HEK293 (cell line): ENCODE measurements at regions not wholly inside any gene's neighbourhood (a gene's known extent, or its start where the extent isn't known, plus 50 kb on each side); places are given as distances from the start of the nearest gene placed in this dataset.

Source experiments
- CTCF ChIA-PET: fragments of 350-600 bp; formaldehyde crosslinking; extraction: SDS; loops from one replicate; lab custom pipeline; 2021; ENCODE audit warnings: antibody characterized with exemption; lab: Yijun Ruan, JAX
- POLR2A ChIA-PET: fragments of 300-600 bp; formaldehyde crosslinking; extraction: SDS; loops from one replicate; lab custom pipeline; 2020; ENCODE audit warnings: antibody characterized with exemption, inconsistent platforms; lab: Yijun Ruan, JAX
- H3K27ac ChIP-seq: fragments of 200-500 bp; sonication (Bioruptor generic); 2 replicates; pipeline ENCODE4 v1.5.1; 2014; ENCODE audit warnings: low read depth, low read length, control low read depth, inconsistent platforms; ENCODE audit errors: extremely low read depth
- H3K36me3 ChIP-seq, 2 experiments: fragments of 200-500 bp in 1 of 2; sonication (Bioruptor generic) in 1 of 2; 1 replicate in 1 of 2; 2 replicates in 1 of 2; pipeline ENCODE4 v1.5.1; 2014 to 2017; ENCODE audit warnings: inconsistent platforms in 2 of 2, low read length in 2 of 2; ENCODE audit not compliant: control insufficient read depth in 2 of 2, insufficient read depth in 1 of 2
- H3K4me1 ChIP-seq: fragments of 200-500 bp; sonication (Bioruptor generic); 2 replicates; pipeline ENCODE4 v1.5.1; 2014; ENCODE audit warnings: mild to moderate bottlenecking, low read length, inconsistent platforms; ENCODE audit not compliant: control insufficient read depth, insufficient read depth
- H3K4me3 ChIP-seq: 2 replicates; pipeline ENCODE4 v1.5.1; 2011; ENCODE audit warnings: low read depth, mild to moderate bottlenecking, control low read depth, low read length, moderate library complexity
- H3K9me3 ChIP-seq: fragments of 200-500 bp; sonication (Bioruptor generic); 2 replicates; pipeline ENCODE4 v1.5.1; 2014; ENCODE audit warnings: low read depth, low read length, inconsistent platforms; ENCODE audit not compliant: control insufficient read depth, insufficient read depth
- EGR2 ChIP-seq: fragments of 450-650 bp; formaldehyde crosslinking; IDR thresholded peaks from 2 replicates; pipeline ENCODE4 v1.5.1; 2016; ENCODE audit warnings: low read depth, missing biosample characterization, missing genetic modification characterization
- GLI4 ChIP-seq: fragments of 450-650 bp; formaldehyde crosslinking; IDR thresholded peaks from 2 replicates; pipeline ENCODE4 v1.5.1; 2016; ENCODE audit warnings: missing biosample characterization, missing genetic modification characterization
- HOXA7 ChIP-seq: sonication (generic); formaldehyde crosslinking; IDR thresholded peaks from 2 replicates; pipeline ENCODE4 v1.8.1; 2022; ENCODE audit warnings: missing genetic modification reagents, borderline replicate concordance
- HOXD13 ChIP-seq: sonication (generic); formaldehyde crosslinking; IDR thresholded peaks from 2 replicates; pipeline ENCODE4 v1.8.0; 2022; ENCODE audit warnings: missing genetic modification reagents, borderline replicate concordance
- KLF17 ChIP-seq: fragments of 450-650 bp; formaldehyde crosslinking; IDR thresholded peaks from 2 replicates; pipeline ENCODE4 v1.5.1; 2016; ENCODE audit warnings: missing biosample characterization, missing genetic modification characterization
- OSR2 ChIP-seq: fragments of 450-650 bp; formaldehyde crosslinking; IDR thresholded peaks from 2 replicates; pipeline ENCODE4 v1.5.1; 2016; ENCODE audit warnings: missing biosample characterization, missing genetic modification characterization
- SP2 ChIP-seq: fragments of 450-650 bp; formaldehyde crosslinking; IDR thresholded peaks from 2 replicates; pipeline ENCODE4 v1.5.1; 2016; ENCODE audit warnings: missing biosample characterization, missing genetic modification characterization
- SP3 ChIP-seq: fragments of 450-650 bp; formaldehyde crosslinking; IDR thresholded peaks from 2 replicates; pipeline ENCODE4 v1.5.1; 2016; ENCODE audit warnings: missing biosample characterization, missing genetic modification characterization
- ZBTB17 ChIP-seq: fragments of 450-650 bp; formaldehyde crosslinking; IDR thresholded peaks from 2 replicates; pipeline ENCODE4 v1.5.1; 2016; ENCODE audit warnings: missing biosample characterization, missing genetic modification characterization
- ZBTB26 ChIP-seq: fragments of 450-650 bp; formaldehyde crosslinking; optimal IDR thresholded peaks from 2 replicates; pipeline ENCODE3; 2016; ENCODE audit warnings: missing biosample characterization, mild to moderate bottlenecking, missing genetic modification characterization
- ZBTB6 ChIP-seq: fragments of 450-650 bp; formaldehyde crosslinking; IDR thresholded peaks from 2 replicates; pipeline ENCODE4 v1.5.1; 2017; ENCODE audit warnings: missing biosample characterization, missing genetic modification characterization
- ZBTB8A ChIP-seq: fragments of 450-650 bp; formaldehyde crosslinking; IDR thresholded peaks from 2 replicates; pipeline ENCODE4 v1.5.1; 2016; ENCODE audit warnings: missing biosample characterization, missing genetic modification characterization
- ZNF121 ChIP-seq: fragments of 450-650 bp; formaldehyde crosslinking; IDR thresholded peaks from 2 replicates; pipeline ENCODE4 v1.5.1; 2016; ENCODE audit warnings: missing biosample characterization, missing genetic modification characterization
- ZNF184 ChIP-seq: fragments of 450-650 bp; IDR thresholded peaks from 2 replicates; pipeline ENCODE4 v1.5.1; 2018; ENCODE audit warnings: missing biosample characterization, mild to moderate bottlenecking, missing genetic modification characterization
- ZNF2 ChIP-seq: fragments of 450-650 bp; formaldehyde crosslinking; IDR thresholded peaks from 2 replicates; pipeline ENCODE4 v1.5.1; 2016; ENCODE audit warnings: missing biosample characterization, missing genetic modification characterization
- ZNF248 ChIP-seq: fragments of 450-650 bp; formaldehyde crosslinking; IDR thresholded peaks from 2 replicates; pipeline ENCODE4 v1.5.1; 2017; ENCODE audit warnings: missing biosample characterization, missing genetic modification characterization
- ZNF37A ChIP-seq: fragments of 450-650 bp; IDR thresholded peaks from 2 replicates; pipeline ENCODE4 v1.5.1; 2018; ENCODE audit warnings: missing biosample characterization, missing genetic modification characterization
- ZNF394 ChIP-seq: fragments of 450-650 bp; formaldehyde crosslinking; IDR thresholded peaks from 2 replicates; pipeline ENCODE4 v1.5.1; 2016; ENCODE audit warnings: missing biosample characterization, missing genetic modification characterization, mild to moderate bottlenecking, moderate library complexity, borderline replicate concordance
- ZNF423 ChIP-seq: fragments of 450-650 bp; formaldehyde crosslinking; IDR thresholded peaks from 2 replicates; pipeline ENCODE4 v1.5.1; 2016; ENCODE audit warnings: missing biosample characterization, missing genetic modification characterization
- ZNF488 ChIP-seq: fragments of 450-650 bp; formaldehyde crosslinking; IDR thresholded peaks from 2 replicates; pipeline ENCODE4 v1.5.1; 2016; ENCODE audit warnings: missing biosample characterization, missing genetic modification characterization
- ZNF571 ChIP-seq: fragments of 450-650 bp; formaldehyde crosslinking; IDR thresholded peaks from 2 replicates; pipeline ENCODE4 v1.5.0; 2017; ENCODE audit warnings: missing biosample characterization, missing genetic modification characterization
- ZNF596 ChIP-seq: fragments of 450-650 bp; IDR thresholded peaks from 2 replicates; pipeline ENCODE4 v1.5.0; 2018; ENCODE audit warnings: missing biosample characterization, mild to moderate bottlenecking, missing genetic modification characterization, moderate library complexity
- ZNF600 ChIP-seq: fragments of 450-650 bp; formaldehyde crosslinking; IDR thresholded peaks from 2 replicates; pipeline ENCODE4 v1.5.1; 2016; ENCODE audit warnings: missing biosample characterization, missing genetic modification characterization
- ZNF610 ChIP-seq: fragments of 450-650 bp; formaldehyde crosslinking; IDR thresholded peaks from 2 replicates; pipeline ENCODE4 v1.5.1; 2016; ENCODE audit warnings: missing biosample characterization, missing genetic modification characterization, borderline replicate concordance
- ZNF645 ChIP-seq: fragments of 450-650 bp; formaldehyde crosslinking; IDR thresholded peaks from 2 replicates; pipeline ENCODE4; 2016; ENCODE audit warnings: missing biosample characterization, missing genetic modification characterization
- ZNF677 ChIP-seq: fragments of 450-650 bp; IDR thresholded peaks from 2 replicates; pipeline ENCODE4 v1.5.0; 2018; ENCODE audit warnings: missing biosample characterization, mild to moderate bottlenecking, missing genetic modification characterization, moderate library complexity
- ZNF747 ChIP-seq: fragments of 450-650 bp; formaldehyde crosslinking; IDR thresholded peaks from 2 replicates; pipeline ENCODE4 v1.5.1; 2016; ENCODE audit warnings: missing biosample characterization, missing genetic modification characterization
- ZNF830 ChIP-seq: fragments of 450-650 bp; IDR thresholded peaks from 2 replicates; pipeline ENCODE4 v1.5.0; 2018; ENCODE audit warnings: missing biosample characterization, missing genetic modification characterization, low read depth, mild to moderate bottlenecking, moderate library complexity
- ZSCAN30 ChIP-seq: fragments of 450-650 bp; IDR thresholded peaks from 2 replicates; pipeline ENCODE4 v1.5.1; 2018; ENCODE audit warnings: missing biosample characterization, mild to moderate bottlenecking, missing genetic modification characterization, moderate library complexity

GRCh38 chr7:156318426-156318825 lies 322.1 kb upstream of the RNF32 start:
- H3K4me1 ChIP-seq, result no peaks in the 10 kb centered on the region
- H3K9me3 ChIP-seq, result no peaks in the 10 kb centered on the region
- no peaks in the 10 kb centered on the region for H3K36me3 ChIP-seq
- TF ChIP-seq ZNF747 (tag by site-specific recombination), result no peak
- TF ChIP-seq ZNF830 (tag by site-specific recombination), result no peak
- no peak for TF ChIP-seq ZNF37A (tag by site-specific recombination)
- no peak for TF ChIP-seq SP2 (tag by site-specific recombination)
- TF ChIP-seq ZSCAN30 (tag by site-specific recombination), result no peak
- no peak for TF ChIP-seq ZNF423
- no peak for TF ChIP-seq ZNF121 (tag by site-specific recombination)
- no peak for TF ChIP-seq ZNF610 (tag by site-specific recombination)
- no peak for TF ChIP-seq HOXA7
- TF ChIP-seq ZNF677, result no peak
- TF ChIP-seq HOXD13, result no peak
- TF ChIP-seq ZNF394 (tag by site-specific recombination), result no peak
- no peak for TF ChIP-seq SP3 (tag by site-specific recombination)
- TF ChIP-seq EGR2 (tag by site-specific recombination), result no peak
- no peak for TF ChIP-seq ZBTB8A
- no peak for TF ChIP-seq GLI4 (tag by site-specific recombination)
- TF ChIP-seq ZBTB17 (tag by site-specific recombination), result no peak
- TF ChIP-seq, all 188 proteins: peak for 0
- ChIA-PET POLR2A (no interaction called here), CTCF (no interaction called here)
- H3K4me3 ChIP-seq, result no peak overlapping the region
- H3K27ac ChIP-seq, result no peak overlapping the region

GRCh38 chr7:156309016-156309620 lies 331.5 kb upstream of the RNF32 start:
- Histone ChIP-seq H3K9me3 (no peaks in the 10 kb centered on the region), H3K27ac (no peak overlapping the region), H3K4me1 (no peaks in the 10 kb centered on the region), H3K4me3 (no peak overlapping the region), H3K36me3 (no peaks in the 10 kb centered on the region)
- CTCF ChIA-PET, result no interaction called here
- TF ChIP-seq ZNF645 (tag by site-specific recombination) (no peak), ZNF571 (tag by site-specific recombination) (no peak), ZNF596 (tag by site-specific recombination) (no peak), ZBTB6 (tag by site-specific recombination) (no peak), OSR2 (tag by site-specific recombination) (no peak)
- POLR2A ChIA-PET, result no interaction called here

- H3K36me3 ChIP-seq, result no peaks in the 10 kb centered on the region
- CTCF ChIA-PET, result no interaction called here
- POLR2A ChIA-PET, result no interaction called here
- no peaks in the 10 kb centered on the region for H3K9me3 ChIP-seq
- no peak overlapping the region for H3K4me3 ChIP-seq
- no peak overlapping the region for H3K27ac ChIP-seq
- H3K4me1 ChIP-seq, result no peaks in the 10 kb centered on the region
- TF ChIP-seq KLF17, result no peak
- no peak for TF ChIP-seq ZNF248 (tag by site-specific recombination)
- no peak for TF ChIP-seq ZBTB26
- no peak for TF ChIP-seq ZNF121 (tag by site-specific recombination)
- TF ChIP-seq ZNF2 (tag by site-specific recombination), result no peak
- TF ChIP-seq ZNF184, result no peak
- TF ChIP-seq ZNF488, result no peak
- no peak for TF ChIP-seq ZNF600 (tag by site-specific recombination)
These were observed 333.4 kb upstream of the RNF32 start for GRCh38 chr7:156307193-156307592.
